ENCODE measurements at regions not wholly inside any gene's neighbourhood (a gene's known extent, or its start where the extent isn't known, plus 50 kb on each side); places are given as distances from the start of the nearest gene placed in this dataset.

GRCh38 chr16:86215233-86215978, 294.9 kb upstream of the FOXF1 start:
- DNase-seq (ENCODE audit: low spot score): no peak

GRCh38 chr16:86215979-86216585, 294.2 kb upstream of the FOXF1 start:
- no peak for DNase-seq (ENCODE audit: low spot score)

GRCh38 chr16:86216591-86216990, 293.7 kb upstream of the FOXF1 start:
- no peak for DNase-seq (ENCODE audit: low spot score)

- DNase-seq (ENCODE audit: low spot score): no peak
These were observed 293.1 kb upstream of the FOXF1 start for GRCh38 chr16:86217001-86217890.

GRCh38 chr16:86217891-86218270, 292.4 kb upstream of the FOXF1 start:
- no peak for DNase-seq (ENCODE audit: low spot score)

- DNase-seq (ENCODE audit: low spot score): no peak
These were observed 291.7 kb upstream of the FOXF1 start for GRCh38 chr16:86218479-86219170.

GRCh38 chr16:86219655-86220445, 290.5 kb upstream of the FOXF1 start:
- DNase-seq (ENCODE audit: low spot score): no peak

GRCh38 chr16:86220561-86220960, 289.8 kb upstream of the FOXF1 start:
- DNase-seq (ENCODE audit: low spot score): no peak

- no peak for DNase-seq (ENCODE audit: low spot score)
These were observed 289.2 kb upstream of the FOXF1 start for GRCh38 chr16:86221085-86221484.

- DNase-seq (ENCODE audit: low spot score): no peak
These were observed 287.8 kb upstream of the FOXF1 start for GRCh38 chr16:86222547-86222946.

GRCh38 chr16:86222965-86223551, 287.3 kb upstream of the FOXF1 start:
- DNase-seq (ENCODE audit: low spot score): no peak

GRCh38 chr16:86224126-86224525, 286.2 kb upstream of the FOXF1 start:
- no peak for DNase-seq (ENCODE audit: low spot score)

GRCh38 chr16:86224629-86225028, 285.7 kb upstream of the FOXF1 start:
- no peak for DNase-seq (ENCODE audit: low spot score)

- no peak for DNase-seq (ENCODE audit: low spot score)
These were observed 284.4 kb upstream of the FOXF1 start for GRCh38 chr16:86225905-86226371.

- no peak for DNase-seq (ENCODE audit: low spot score)
These were observed 283.3 kb upstream of the FOXF1 start for GRCh38 chr16:86227041-86227440.

- no peak for DNase-seq (ENCODE audit: low spot score)
These were observed 282.5 kb upstream of the FOXF1 start for GRCh38 chr16:86227801-86228200.

- DNase-seq (ENCODE audit: low spot score): no peak
These were observed 281.6 kb upstream of the FOXF1 start for GRCh38 chr16:86228713-86229112.

- DNase-seq (ENCODE audit: low spot score): no peak
These were observed 281.0 kb upstream of the FOXF1 start for GRCh38 chr16:86229283-86229682.

- DNase-seq (ENCODE audit: low spot score): no peak
These were observed 280.3 kb upstream of the FOXF1 start for GRCh38 chr16:86229866-86230656.
